HG02623 (cell line): ENCODE measurements at regions not wholly inside any gene's neighbourhood (a gene's known extent, or its start where the extent isn't known, plus 50 kb on each side); places are given as distances from the start of the nearest gene placed in this dataset.
"Not testable (repeated sequence)": the region's sequence is repeated elsewhere in the genome, so short reads cannot be mapped to it uniquely, and the experiment has no call there.

Experiments used
- ATAC-seq: cut with Tn5 transposase; IDR thresholded peaks from one replicate; pipeline ENCODE4 v1.9.1; 2021; ENCODE audit warnings: moderate library complexity; ENCODE audit not compliant: unreplicated experiment

- no peak for ATAC-seq
These were observed 195.0 kb downstream of the BTBD3 start for GRCh38 chr20:12112665-12113064.

- ATAC-seq = no peak
These were observed 195.4 kb downstream of the BTBD3 start for GRCh38 chr20:12113075-12113467.

- ATAC-seq = no peak
These were observed 196.0 kb downstream of the BTBD3 start for GRCh38 chr20:12113468-12114371.

GRCh38 chr20:12129114-12129513 lies 211.4 kb downstream of the BTBD3 start:
- ATAC-seq = not testable (repeated sequence)

- not testable (repeated sequence) for ATAC-seq
These were observed 211.8 kb downstream of the BTBD3 start for GRCh38 chr20:12129532-12129931.

GRCh38 chr20:12130781-12131180 lies 213.1 kb downstream of the BTBD3 start:
- no peak for ATAC-seq

- no peak for ATAC-seq
These were observed 215.9 kb downstream of the BTBD3 start for GRCh38 chr20:12133553-12133952.

GRCh38 chr20:12145951-12146350 lies 228.3 kb downstream of the BTBD3 start:
- ATAC-seq = not testable (repeated sequence)

GRCh38 chr20:12152996-12153395 lies 235.3 kb downstream of the BTBD3 start:
- ATAC-seq = no peak

GRCh38 chr20:12153628-12154027 lies 235.9 kb downstream of the BTBD3 start:
- no peak for ATAC-seq

GRCh38 chr20:12156252-12156651 lies 238.6 kb downstream of the BTBD3 start:
- ATAC-seq = no peak

GRCh38 chr20:12159261-12159660 lies 241.6 kb downstream of the BTBD3 start:
- ATAC-seq = no peak

GRCh38 chr20:12161734-12162133 lies 244.0 kb downstream of the BTBD3 start:
- ATAC-seq = no peak

GRCh38 chr20:12166053-12166717 lies 248.5 kb downstream of the BTBD3 start:
- ATAC-seq = no peak

- no peak for ATAC-seq
These were observed 252.7 kb downstream of the BTBD3 start for GRCh38 chr20:12170406-12170805.

- no peak for ATAC-seq
These were observed 254.3 kb downstream of the BTBD3 start for GRCh38 chr20:12171923-12172524.

GRCh38 chr20:12173347-12174012 lies 255.8 kb downstream of the BTBD3 start:
- ATAC-seq = no peak

GRCh38 chr20:12175538-12175937 lies 257.8 kb downstream of the BTBD3 start:
- no peak for ATAC-seq

GRCh38 chr20:12177657-12178293 lies 260.1 kb downstream of the BTBD3 start:
- no peak for ATAC-seq

- no peak for ATAC-seq
These were observed 262.0 kb downstream of the BTBD3 start for GRCh38 chr20:12179692-12180091.
